GM18508 (cell line): ENCODE measurements at regions not wholly inside any gene's neighbourhood (a gene's known extent, or its start where the extent isn't known, plus 50 kb on each side); places are given as distances from the start of the nearest gene placed in this dataset.
A peak's percentile ranks its signal among the peaks of the same experiment; 100 is the strongest.
"Not testable (repeated sequence)": the region's sequence is repeated elsewhere in the genome, so short reads cannot be mapped to it uniquely, and the experiment has no call there.

ENCODE experiments used
- ATAC-seq: cut with Tn5 transposase; IDR thresholded peaks from one replicate; pipeline ENCODE4 v1.9.1; 2021; ENCODE audit warnings: moderate number of reproducible peaks; ENCODE audit not compliant: insufficient read depth, unreplicated experiment

GRCh38 chr18:51323961-51324360 lies 126.5 kb upstream of the MEX3C start:
- no peak for ATAC-seq

DNA sequence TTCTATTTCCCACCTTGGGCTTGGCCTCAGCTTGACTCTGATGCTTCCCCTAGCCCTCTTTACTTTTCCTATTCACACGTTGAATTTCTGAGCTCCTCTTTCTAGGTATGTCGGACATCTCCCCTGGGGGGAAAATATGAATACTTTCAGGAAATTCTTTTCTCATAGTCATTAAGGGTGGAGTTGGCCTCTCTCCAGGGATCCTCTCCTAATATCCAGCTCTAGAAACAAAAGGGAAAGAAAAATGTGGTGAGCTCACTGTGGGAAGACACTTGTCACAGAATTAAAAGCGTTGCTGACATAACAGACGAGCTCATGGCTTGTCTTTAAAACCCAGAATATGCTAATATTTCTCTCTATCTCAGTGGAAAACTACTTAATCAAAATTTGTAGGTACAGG lies 132.7 kb upstream of the MEX3C start:
- no peak for ATAC-seq

DNA sequence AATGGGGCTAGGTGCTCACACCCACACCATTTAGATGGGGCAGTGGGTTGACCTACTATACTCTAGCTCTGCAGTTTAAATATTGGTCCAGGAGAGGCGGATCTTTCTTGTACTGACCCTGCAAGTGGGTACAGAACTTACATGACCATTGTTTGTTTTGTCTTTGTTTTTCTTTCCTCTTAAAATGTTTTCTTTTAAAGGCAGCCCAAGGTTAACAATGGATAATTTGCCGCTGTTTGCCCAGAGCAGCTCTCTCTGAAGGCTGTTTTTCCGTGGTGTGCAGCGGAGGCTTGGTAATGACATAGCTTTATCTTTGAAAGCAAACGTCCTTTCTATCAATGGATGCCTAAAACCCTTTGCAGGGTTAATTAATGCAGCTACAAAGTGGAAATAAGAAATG lies 133.3 kb upstream of the MEX3C start:
- ATAC-seq = no peak

DNA sequence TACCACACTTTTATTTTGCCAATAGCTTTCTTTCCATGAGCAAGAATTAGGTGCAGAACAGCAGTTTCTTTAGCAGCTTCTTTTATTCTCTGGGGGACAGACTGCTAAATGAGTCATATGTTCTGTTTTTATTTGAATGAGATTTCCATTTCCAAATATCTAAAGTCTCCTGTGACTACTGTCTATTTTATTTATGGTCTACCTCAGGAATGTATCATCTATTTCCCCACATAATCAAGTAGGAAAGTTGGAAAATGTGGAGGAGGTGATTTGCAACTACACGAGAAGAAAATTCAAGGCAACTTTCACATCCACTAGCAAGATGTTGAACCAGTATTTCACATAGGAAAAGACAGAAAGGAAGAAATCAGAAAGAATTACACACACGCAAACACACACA lies 139.9 kb upstream of the MEX3C start:
- ATAC-seq = no peak

- ATAC-seq = no peak
These were observed 142.4 kb upstream of the MEX3C start for GRCh38 chr18:51339856-51340255.

DNA sequence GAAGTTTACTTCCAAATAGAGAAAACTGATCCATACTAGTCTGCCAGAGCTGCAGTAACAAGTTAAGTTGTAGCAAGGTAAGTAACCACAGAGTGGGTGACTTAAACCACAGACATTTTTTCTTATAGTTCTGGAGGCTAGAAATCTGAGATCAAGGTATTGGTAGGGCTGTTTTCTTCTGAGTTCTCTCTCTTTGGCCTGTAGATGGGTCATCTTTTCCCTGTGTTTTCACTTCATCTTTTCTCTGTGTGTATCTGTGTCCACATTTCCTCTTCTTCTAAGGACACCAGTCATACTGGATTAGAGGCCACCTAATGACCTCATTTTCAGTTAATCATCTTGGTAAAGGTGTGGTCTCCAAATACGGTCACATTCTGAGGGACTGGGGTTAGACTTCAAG lies 142.9 kb upstream of the MEX3C start:
- ATAC-seq = no peak

- no peak for ATAC-seq
These were observed 145.3 kb upstream of the MEX3C start for GRCh38 chr18:51342815-51343214.

- no peak for ATAC-seq
These were observed 148.4 kb upstream of the MEX3C start for GRCh38 chr18:51345848-51346391.

DNA sequence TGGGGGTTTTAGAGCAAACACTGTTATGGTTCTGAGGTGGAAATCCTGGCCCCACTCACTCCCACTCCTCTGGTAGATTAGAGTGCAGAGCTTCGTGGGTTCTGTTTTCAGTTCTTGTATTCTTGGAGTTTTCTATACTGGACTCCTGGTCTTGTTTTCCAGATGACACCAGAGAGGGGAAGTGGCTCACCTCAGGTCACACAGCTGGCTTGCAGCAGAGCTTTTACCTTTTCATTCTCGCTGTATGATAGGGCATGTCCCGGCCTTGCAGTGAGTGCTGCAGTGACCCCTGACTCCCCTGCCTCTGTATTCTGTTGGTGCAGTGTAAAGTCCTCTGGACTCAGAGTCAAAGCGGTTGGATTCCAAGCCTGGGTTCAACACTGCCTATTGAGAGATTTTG lies 148.9 kb upstream of the MEX3C start:
- ATAC-seq = no peak

DNA sequence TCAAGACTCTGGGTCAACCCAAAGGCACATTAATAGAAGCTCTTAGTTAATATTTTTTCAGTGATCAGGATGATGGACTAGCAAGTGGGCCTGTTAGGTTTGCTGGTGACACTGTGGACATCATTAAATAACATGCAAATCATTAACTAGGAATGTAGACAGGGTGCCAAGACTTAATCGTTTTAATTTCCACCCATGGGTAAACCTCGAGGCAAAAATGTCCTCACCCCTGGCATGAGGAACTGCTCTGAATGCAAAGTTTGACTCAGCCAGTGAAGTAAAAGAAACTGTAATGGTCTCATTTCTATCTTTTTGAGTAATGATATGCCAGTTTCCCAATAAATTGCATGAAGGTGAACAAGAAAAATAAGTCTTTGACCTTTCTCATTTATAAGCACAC lies 152.6 kb upstream of the MEX3C start:
- no peak for ATAC-seq

- no peak for ATAC-seq
These were observed 158.4 kb upstream of the MEX3C start for GRCh38 chr18:51355841-51356240.

GRCh38 chr18:51360301-51360700 lies 162.8 kb upstream of the MEX3C start:
- not testable (repeated sequence) for ATAC-seq

DNA sequence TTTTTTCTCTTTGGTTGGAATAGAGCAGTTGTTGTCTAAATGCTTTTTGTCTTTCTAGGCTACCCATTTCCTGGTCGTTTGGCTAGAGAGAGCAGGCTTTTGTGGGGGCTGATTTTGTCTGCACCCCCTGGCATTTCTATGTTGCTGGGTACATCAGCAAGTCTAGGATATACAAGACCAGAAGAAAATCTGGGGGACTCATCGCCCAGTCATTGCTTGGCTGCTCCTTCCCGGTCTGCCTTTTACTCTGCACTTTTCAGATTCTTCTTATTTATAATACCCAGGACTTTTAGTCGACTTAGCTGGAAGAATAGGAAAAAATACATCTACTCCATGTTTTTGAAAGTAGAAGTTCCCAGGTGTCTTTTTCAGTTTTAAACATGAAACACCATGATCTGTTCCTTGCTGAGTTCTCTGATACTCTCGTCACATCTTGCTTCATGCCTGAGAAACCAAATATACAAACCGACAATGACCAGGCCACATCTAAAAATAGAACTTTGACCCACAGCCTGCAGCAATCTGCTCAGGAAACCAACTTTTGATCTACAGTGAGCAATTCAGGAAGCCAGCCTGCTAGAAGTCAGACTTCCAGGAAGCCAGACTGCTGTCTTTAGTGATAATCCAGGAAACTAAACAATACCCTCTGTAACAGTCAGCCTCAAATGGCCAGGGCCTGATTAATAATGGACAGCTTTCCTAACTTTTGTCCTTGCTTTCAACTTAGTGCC lies 163.8 kb upstream of the MEX3C start:
- ATAC-seq = peak; percentile 78

- ATAC-seq = no peak
These were observed 165.9 kb upstream of the MEX3C start for GRCh38 chr18:51363384-51363783.

GRCh38 chr18:51370996-51371395 lies 173.5 kb upstream of the MEX3C start:
- no peak for ATAC-seq

- no peak for ATAC-seq
These were observed 174.4 kb upstream of the MEX3C start for GRCh38 chr18:51371929-51372328.

- ATAC-seq = no peak
These were observed 184.6 kb upstream of the MEX3C start for GRCh38 chr18:51382081-51382480.

DNA sequence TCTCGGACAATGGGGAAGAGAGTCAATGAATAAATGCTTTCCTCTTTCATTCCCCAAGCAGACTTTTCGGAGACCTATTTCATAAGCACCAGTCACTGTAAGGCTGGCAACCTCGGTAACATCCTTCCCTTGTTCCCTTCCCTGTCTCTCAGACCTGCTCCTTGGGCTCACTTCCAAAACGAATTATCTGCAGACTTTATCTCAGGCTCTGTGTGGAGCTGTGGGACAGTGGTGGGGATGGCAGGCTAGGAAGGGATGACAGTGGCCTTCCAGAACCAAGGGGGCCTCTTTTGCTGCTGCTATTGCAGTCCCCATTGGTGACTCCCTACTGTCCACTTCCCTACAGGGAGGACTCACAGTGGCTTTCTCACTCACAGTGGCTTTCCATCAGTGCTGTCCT lies 185.6 kb upstream of the MEX3C start:
- ATAC-seq = no peak

DNA sequence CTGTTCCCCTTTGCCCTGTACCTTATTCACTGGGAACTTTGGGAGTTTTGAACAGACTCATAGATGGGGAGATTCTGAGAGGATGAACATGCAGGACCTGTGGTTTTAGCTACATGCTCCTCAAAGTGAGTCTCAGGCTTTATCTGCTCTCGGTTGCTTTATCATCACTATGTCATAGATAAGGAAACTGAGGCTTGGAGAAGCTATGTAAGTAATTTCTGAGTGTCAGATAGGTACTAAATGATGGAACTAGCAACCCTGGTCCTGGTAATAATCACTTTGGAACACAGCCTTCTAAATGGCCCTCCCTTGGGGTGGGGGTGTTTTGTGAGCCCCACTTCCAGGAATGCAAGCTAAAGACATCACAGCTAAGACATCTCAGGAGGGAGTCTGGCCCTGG lies 186.2 kb upstream of the MEX3C start:
- ATAC-seq = no peak

DNA sequence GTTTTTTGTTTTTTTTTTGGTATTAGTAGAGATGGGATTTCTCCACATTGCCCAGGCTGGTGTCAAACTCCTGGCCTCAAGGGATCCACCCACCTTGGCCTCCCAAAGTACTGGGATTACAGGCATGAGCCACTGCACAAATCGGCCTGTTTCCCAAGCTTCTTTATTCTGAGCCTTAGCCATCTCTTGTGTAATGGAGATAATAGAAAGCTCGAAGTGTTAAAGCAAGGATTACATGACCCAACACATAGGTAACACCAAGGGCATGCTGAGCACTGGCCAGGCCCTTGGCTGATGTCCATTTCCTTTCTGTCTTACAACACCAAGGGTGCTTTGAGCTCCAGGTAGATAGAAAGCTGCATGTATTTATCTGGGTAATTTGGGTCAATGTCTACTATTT lies 187.8 kb upstream of the MEX3C start:
- ATAC-seq = no peak

GRCh38 chr18:51390702-51391101 lies 193.2 kb upstream of the MEX3C start:
- no peak for ATAC-seq

DNA sequence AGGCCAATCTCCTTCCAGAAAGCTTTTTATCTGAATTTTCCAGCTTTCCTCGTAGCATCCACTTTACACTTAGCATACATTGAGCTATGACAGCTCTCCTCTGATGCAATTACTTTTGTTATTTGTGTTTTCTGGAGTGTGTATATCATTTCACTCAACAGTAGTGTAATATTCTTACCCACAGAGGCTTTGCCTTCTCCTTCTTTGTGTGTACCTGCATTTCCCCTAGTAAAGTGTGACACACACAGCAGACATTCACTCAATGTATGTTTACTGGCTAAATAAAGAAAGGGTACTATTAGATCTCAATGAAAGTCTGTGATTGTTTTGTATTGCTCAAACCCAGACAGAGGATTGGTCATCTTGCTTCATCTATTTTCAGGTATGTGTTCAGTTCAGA lies 193.7 kb upstream of the MEX3C start:
- ATAC-seq = no peak
